ENCODE measurements at regions not wholly inside any gene's neighbourhood (a gene's known extent, or its start where the extent isn't known, plus 50 kb on each side); places are given as distances from the start of the nearest gene placed in this dataset.
A peak's percentile ranks its signal among the peaks of the same experiment; 100 is the strongest.

GRCh38 chr18:25923193-25923592, 167.2 kb downstream of the SS18 start:
- H3K27ac Mint-ChIP-seq (ENCODE audit: unreplicated experiment): no peak overlapping the region
- no peak for TF ChIP-seq CTCF (IDR thresholded peaks at IDR 0.05; ENCODE audit: unreplicated experiment)
- H3K36me3 Mint-ChIP-seq (ENCODE audit: low read depth, unreplicated experiment): no peaks in the 10 kb centered on the region
- no peaks in the 10 kb centered on the region for H3K9me3 Mint-ChIP-seq (ENCODE audit: unreplicated experiment)
- H3K4me1 Mint-ChIP-seq (ENCODE audit: unreplicated experiment): no peaks in the 10 kb centered on the region
- H3K27me3 Mint-ChIP-seq (ENCODE audit: unreplicated experiment): no peaks in the 10 kb centered on the region
- no peak for DNase-seq (ENCODE audit: low spot score)
- no peak overlapping the region for H3K4me3 Mint-ChIP-seq (ENCODE audit: unreplicated experiment)

- H3K9me3 Mint-ChIP-seq (ENCODE audit: unreplicated experiment): no peaks in the 10 kb centered on the region
These were observed 168.6 kb downstream of the SS18 start for GRCh38 chr18:25921677-25922421.

GRCh38 chr18:25915907-25916306, 174.5 kb downstream of the SS18 start:
- Mint-ChIP-seq H3K4me3 (ENCODE audit: unreplicated experiment) (no peak overlapping the region), H3K27ac (ENCODE audit: unreplicated experiment) (no peak overlapping the region), H3K9me3 (ENCODE audit: unreplicated experiment) (no peaks in the 10 kb centered on the region), H3K4me1 (ENCODE audit: unreplicated experiment) (no peaks in the 10 kb centered on the region), H3K36me3 (ENCODE audit: low read depth, unreplicated experiment) (no peaks in the 10 kb centered on the region), H3K27me3 (ENCODE audit: unreplicated experiment) (peaks cover 3% of the 10 kb centered on the region)
- TF ChIP-seq CTCF (IDR thresholded peaks at IDR 0.05; ENCODE audit: unreplicated experiment): peak; percentile 56
- no peak for DNase-seq (ENCODE audit: low spot score)

More at GRCh38 chr18:25921677-25922421, 168.6 kb downstream of the SS18 start:
- H3K4me3 Mint-ChIP-seq (ENCODE audit: unreplicated experiment): no peak overlapping the region
- H3K27me3 Mint-ChIP-seq (ENCODE audit: unreplicated experiment): no peaks in the 10 kb centered on the region
- DNase-seq (ENCODE audit: low spot score): peak; percentile 62
- no peak overlapping the region for H3K27ac Mint-ChIP-seq (ENCODE audit: unreplicated experiment)
- TF ChIP-seq CTCF (IDR thresholded peaks at IDR 0.05; ENCODE audit: unreplicated experiment): peak; percentile 79
- H3K36me3 Mint-ChIP-seq (ENCODE audit: low read depth, unreplicated experiment): no peaks in the 10 kb centered on the region
- no peaks in the 10 kb centered on the region for H3K4me1 Mint-ChIP-seq (ENCODE audit: unreplicated experiment)

- no peaks in the 10 kb centered on the region for H3K36me3 Mint-ChIP-seq (ENCODE audit: low read depth, unreplicated experiment)
- TF ChIP-seq CTCF (IDR thresholded peaks at IDR 0.05; ENCODE audit: unreplicated experiment): no peak
- H3K27me3 Mint-ChIP-seq (ENCODE audit: unreplicated experiment): no peaks in the 10 kb centered on the region
- no peaks in the 10 kb centered on the region for H3K4me1 Mint-ChIP-seq (ENCODE audit: unreplicated experiment)
- no peak overlapping the region for H3K27ac Mint-ChIP-seq (ENCODE audit: unreplicated experiment)
- H3K4me3 Mint-ChIP-seq (ENCODE audit: unreplicated experiment): no peak overlapping the region
- H3K9me3 Mint-ChIP-seq (ENCODE audit: unreplicated experiment): no peaks in the 10 kb centered on the region
- no peak for DNase-seq (ENCODE audit: low spot score)
These were observed 191.4 kb downstream of the SS18 start for GRCh38 chr18:25898965-25899364.

- H3K27me3 Mint-ChIP-seq (ENCODE audit: unreplicated experiment): no peaks in the 10 kb centered on the region
- no peak overlapping the region for H3K27ac Mint-ChIP-seq (ENCODE audit: unreplicated experiment)
- no peak for DNase-seq (ENCODE audit: low spot score)
- H3K4me1 Mint-ChIP-seq (ENCODE audit: unreplicated experiment): no peaks in the 10 kb centered on the region
- H3K9me3 Mint-ChIP-seq (ENCODE audit: unreplicated experiment): no peaks in the 10 kb centered on the region
- H3K36me3 Mint-ChIP-seq (ENCODE audit: low read depth, unreplicated experiment): no peaks in the 10 kb centered on the region
- TF ChIP-seq CTCF (IDR thresholded peaks at IDR 0.05; ENCODE audit: unreplicated experiment): no peak
- no peak overlapping the region for H3K4me3 Mint-ChIP-seq (ENCODE audit: unreplicated experiment)
These were observed 193.5 kb downstream of the SS18 start for GRCh38 chr18:25896956-25897355.
